Transverse colon (tissue), 3 donors: ENCODE measurements at regions not wholly inside any gene's neighbourhood (a gene's known extent, or its start where the extent isn't known, plus 50 kb on each side); places are given as distances from the start of the nearest gene placed in this dataset.

Experiments
- EP300 ChIP-seq: sonication (generic); formaldehyde crosslinking; IDR thresholded peaks from one replicate; pipeline ENCODE4 v1.6.1; 2017; ENCODE audit warnings: antibody characterized with exemption, low read depth
- POLR2A ChIP-seq: fragments of 450-650 bp; IDR thresholded peaks from one replicate; pipeline ENCODE4 v1.6.1; 2016; ENCODE audit warnings: antibody characterized with exemption, mild to moderate bottlenecking, moderate library complexity
- TF ChIP-seq, protein P1 (sequence below), 5 experiments: fragments of 200-600 bp in 3 of 5; fragments of 450-650 bp in 2 of 5; sonication (generic) in 3 of 5; IDR thresholded peaks; 1 replicate in 2 of 5; 2 replicates in 3 of 5; pipeline ENCODE4 v1.5.1; 2016 to 2017; ENCODE audit warnings: antibody characterized with exemption in 5 of 5, inconsistent platforms in 3 of 5, mild to moderate bottlenecking in 2 of 5, moderate library complexity in 1 of 5

DNA sequence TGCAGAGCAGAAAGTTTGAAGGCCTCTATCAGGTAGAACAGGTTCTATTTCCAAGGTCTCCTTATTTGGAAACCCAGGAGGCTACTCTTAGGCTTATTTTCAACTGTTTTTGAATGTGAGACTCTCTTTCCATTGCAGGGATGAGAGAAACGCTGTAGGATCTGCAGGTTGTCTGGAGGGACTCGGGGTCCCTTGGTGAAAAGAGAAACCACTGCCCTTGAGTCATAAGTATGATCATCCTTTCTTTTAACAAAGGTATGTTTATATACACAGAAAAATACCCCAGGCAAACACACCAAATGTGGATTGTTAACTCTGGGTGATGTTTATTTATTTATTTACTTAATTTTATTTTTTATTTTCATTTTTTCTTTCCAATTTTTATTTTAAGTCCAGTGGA is 57.8 kb upstream of the MAX start:
- TF ChIP-seq POLR2A = no peak
- TF ChIP-seq, protein P1, sequence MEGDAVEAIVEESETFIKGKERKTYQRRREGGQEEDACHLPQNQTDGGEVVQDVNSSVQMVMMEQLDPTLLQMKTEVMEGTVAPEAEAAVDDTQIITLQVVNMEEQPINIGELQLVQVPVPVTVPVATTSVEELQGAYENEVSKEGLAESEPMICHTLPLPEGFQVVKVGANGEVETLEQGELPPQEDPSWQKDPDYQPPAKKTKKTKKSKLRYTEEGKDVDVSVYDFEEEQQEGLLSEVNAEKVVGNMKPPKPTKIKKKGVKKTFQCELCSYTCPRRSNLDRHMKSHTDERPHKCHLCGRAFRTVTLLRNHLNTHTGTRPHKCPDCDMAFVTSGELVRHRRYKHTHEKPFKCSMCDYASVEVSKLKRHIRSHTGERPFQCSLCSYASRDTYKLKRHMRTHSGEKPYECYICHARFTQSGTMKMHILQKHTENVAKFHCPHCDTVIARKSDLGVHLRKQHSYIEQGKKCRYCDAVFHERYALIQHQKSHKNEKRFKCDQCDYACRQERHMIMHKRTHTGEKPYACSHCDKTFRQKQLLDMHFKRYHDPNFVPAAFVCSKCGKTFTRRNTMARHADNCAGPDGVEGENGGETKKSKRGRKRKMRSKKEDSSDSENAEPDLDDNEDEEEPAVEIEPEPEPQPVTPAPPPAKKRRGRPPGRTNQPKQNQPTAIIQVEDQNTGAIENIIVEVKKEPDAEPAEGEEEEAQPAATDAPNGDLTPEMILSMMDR (IDR thresholded peaks at IDR 0.05) = no peak
- no peak for TF ChIP-seq EP300
